IMR-90 (cell line): ENCODE measurements at regions not wholly inside any gene's neighbourhood (a gene's known extent, or its start where the extent isn't known, plus 50 kb on each side); places are given as distances from the start of the nearest gene placed in this dataset.

ENCODE experiments used
- ATAC-seq: fragments of 200-7000 bp; cut with Tn5 transposase; 2 replicates; pipeline ENCODE4 v1.9.1; 2020; ENCODE audit warnings: low read depth, mild to moderate bottlenecking, moderate library complexity
- BruUV-seq: library from RNA; stranded (reverse); fragments of 400-500 nt; replicated peaks from 2 replicates; lab custom pipeline; 2021; lab: Mats Ljungman, UMichigan
- CTCF ChIA-PET: fragments of 300-600 bp; formaldehyde crosslinking; extraction: SDS; loops from one replicate; lab custom pipeline; 2021; ENCODE audit warnings: antibody characterized with exemption; lab: Yijun Ruan, JAX
- POLR2A ChIA-PET: fragments of 300-600 bp; sonication (Branson Sonifier 250); formaldehyde crosslinking; loops from one replicate; lab custom pipeline; 2022; ENCODE audit warnings: antibody characterized with exemption; ENCODE audit not compliant: unreplicated experiment; lab: Charles Lee
- DNase-seq: peaks from one replicate; pipeline ENCODE4 v3.0.0; 2013
- H2AFZ ChIP-seq: replicated peaks from 2 replicates; pipeline ENCODE3; 2013; ENCODE audit warnings: low read length, mild to moderate bottlenecking; ENCODE audit not compliant: poor library complexity
- H2AK5ac ChIP-seq: 2 replicates; pipeline ENCODE4 v1.6.1; 2013; ENCODE audit warnings: low read depth, low read length, inconsistent platforms
- H2AK9ac ChIP-seq: replicated peaks from 2 replicates; pipeline ENCODE3; 2013; ENCODE audit warnings: mild to moderate bottlenecking, low read depth, low read length, moderate library complexity; ENCODE audit not compliant: poor library complexity
- H2BK120ac ChIP-seq: 2 replicates; pipeline ENCODE4 v1.6.1; 2013; ENCODE audit warnings: low read depth, low read length, inconsistent platforms
- H2BK15ac ChIP-seq: 3 replicates; pipeline ENCODE4 v1.6.1; 2013; ENCODE audit warnings: low read depth, low read length, inconsistent platforms
- H2BK20ac ChIP-seq: 2 replicates; pipeline ENCODE4 v1.6.1; 2013; ENCODE audit warnings: low read depth, mild to moderate bottlenecking, inconsistent platforms, low read length, moderate library complexity
- H2BK5ac ChIP-seq: 2 replicates; pipeline ENCODE4 v1.6.1; 2013; ENCODE audit warnings: mild to moderate bottlenecking, low read depth, low read length, inconsistent platforms; ENCODE audit not compliant: poor library complexity, severe bottlenecking
- H3K14ac ChIP-seq: replicated peaks from 2 replicates; pipeline ENCODE4 v1.6.1; 2013; ENCODE audit warnings: low read depth, low read length, inconsistent platforms
- H3K18ac ChIP-seq: 2 replicates; pipeline ENCODE4 v1.6.1; 2013; ENCODE audit warnings: low read depth, low read length, control low read depth
- H3K23ac ChIP-seq: 2 replicates; pipeline ENCODE4 v1.6.1; 2013; ENCODE audit warnings: low read depth, low read length, inconsistent platforms
- H3K27ac ChIP-seq: 2 replicates; pipeline ENCODE4 v1.5.1; 2013; ENCODE audit warnings: mild to moderate bottlenecking, control low read depth, low read length; ENCODE audit not compliant: insufficient read depth
- H3K27me3 ChIP-seq: 2 replicates; pipeline ENCODE4 v1.6.1; 2013; ENCODE audit warnings: low read length; ENCODE audit not compliant: control insufficient read depth, insufficient read depth
- H3K36me3 ChIP-seq: 2 replicates; pipeline ENCODE4 v1.6.1; 2013; ENCODE audit warnings: low read length, mixed read lengths; ENCODE audit not compliant: control insufficient read depth, insufficient read depth
- H3K4ac ChIP-seq: 2 replicates; pipeline ENCODE4 v1.6.1; 2013; ENCODE audit warnings: low read depth, low read length, inconsistent platforms
- H3K4me1 ChIP-seq: 2 replicates; pipeline ENCODE4 v1.6.1; 2013; ENCODE audit warnings: low read length, mixed read lengths; ENCODE audit not compliant: control insufficient read depth, insufficient read depth
- H3K4me2 ChIP-seq: 2 replicates; pipeline ENCODE4 v1.6.1; 2013; ENCODE audit warnings: low read depth, mild to moderate bottlenecking, control low read depth, low read length, moderate library complexity
- H3K4me3 ChIP-seq: 2 replicates; pipeline ENCODE4 v1.5.1; 2013; ENCODE audit warnings: low read depth, mild to moderate bottlenecking, control low read depth, low read length, moderate library complexity; ENCODE audit not compliant: insufficient read depth
- H3K56ac ChIP-seq: 2 replicates; pipeline ENCODE4 v1.6.1; 2013; ENCODE audit warnings: low read length, inconsistent platforms; ENCODE audit not compliant: insufficient read depth; ENCODE audit errors: extremely low read depth
- H3K79me1 ChIP-seq, 2 experiments: 2 replicates each; pipeline ENCODE4 v1.6.1; 2013; ENCODE audit warnings: low read length in 2 of 2, inconsistent platforms in 1 of 2, low read depth in 1 of 2
- H3K9ac ChIP-seq: 2 replicates; pipeline ENCODE4 v1.6.1; 2013; ENCODE audit warnings: low read depth, low read length, control low read depth
- H3K9me1 ChIP-seq: 2 replicates; pipeline ENCODE4 v1.6.1; 2013; ENCODE audit warnings: low read length, inconsistent platforms; ENCODE audit not compliant: insufficient read depth
- H3K9me3 ChIP-seq: 2 replicates; pipeline ENCODE4 v1.6.1; 2013; ENCODE audit warnings: low read length; ENCODE audit not compliant: control insufficient read depth, insufficient read depth
- H4K20me1 ChIP-seq: 2 replicates; pipeline ENCODE4 v1.6.1; 2013; ENCODE audit warnings: low read length, inconsistent platforms; ENCODE audit not compliant: insufficient read depth
- H4K5ac ChIP-seq: 2 replicates; pipeline ENCODE4 v1.6.1; 2013; ENCODE audit warnings: mild to moderate bottlenecking, low read depth, low read length, control low read depth
- H4K8ac ChIP-seq, 2 experiments: 2 replicates each; pipeline ENCODE4 v1.6.1; 2013; ENCODE audit warnings: low read depth in 2 of 2, low read length in 2 of 2, control low read depth in 1 of 2, inconsistent platforms in 1 of 2
- H4K91ac ChIP-seq: 2 replicates; pipeline ENCODE4 v1.6.1; 2013; ENCODE audit warnings: low read depth, low read length, inconsistent platforms; ENCODE audit not compliant: insufficient read depth
- CEBPB ChIP-seq: IDR thresholded peaks from 2 replicates; pipeline ENCODE4 v1.6.1; 2012; ENCODE audit warnings: low read depth, low read length, improper control_type of control experiment
- MAFK ChIP-seq: IDR thresholded peaks from 2 replicates; pipeline ENCODE4 v1.6.1; 2012; ENCODE audit warnings: low read depth, low read length, improper control_type of control experiment
- NFE2L2 ChIP-seq: fragments of 150-350 bp; IDR thresholded peaks from 2 replicates; pipeline ENCODE4 v1.6.1; 2016; ENCODE audit warnings: low read depth, mild to moderate bottlenecking, low read length
- RFX5 ChIP-seq: IDR thresholded peaks from 2 replicates; pipeline ENCODE4 v1.8.0; 2012; ENCODE audit warnings: low read depth, mild to moderate bottlenecking, low read length, moderate library complexity
- WGBS, 2 experiments: methylation state at CpG; one replicate each; pipeline versions ENCODE4 v1.1.5 to v1.1.7; 2013; ENCODE audit warnings: missing lambda C conversion rate in 2 of 2; ENCODE audit not compliant: insufficient read length in 1 of 2; ENCODE audit errors: extremely low coverage in 2 of 2; 5-methylcytosine and 5-hydroxymethylcytosine counted together
- dilution Hi-C: fragments of 300-500 bp; cut with HindIII; formaldehyde crosslinking; loops from one replicate; pipeline ENCODE4 v1.14.3; 2018; ENCODE audit warnings: low sequenced_read_pairs; ENCODE audit not compliant: unreplicated experiment
- in situ Hi-C: fragments of 300-500 bp; cut with MboI; formaldehyde crosslinking; loops from 3 replicates; pipeline ENCODE4 v1.14.3; 2019; ENCODE audit warnings: low sequenced_read_pairs, inconsistent platforms, mixed read lengths
- intact Hi-C: fragments of 100-400 bp; cut with micrococcal nuclease; formaldehyde crosslinking; loops from 2 replicates; pipeline ENCODE4 v1.10.0; 2022
- TF ChIP-seq, protein P1 (sequence below): fragments of 150-350 bp; IDR thresholded peaks from 2 replicates; pipeline ENCODE4 v1.6.1; 2017; ENCODE audit warnings: mild to moderate bottlenecking, antibody characterized with exemption, low read length, low read depth

DNA sequence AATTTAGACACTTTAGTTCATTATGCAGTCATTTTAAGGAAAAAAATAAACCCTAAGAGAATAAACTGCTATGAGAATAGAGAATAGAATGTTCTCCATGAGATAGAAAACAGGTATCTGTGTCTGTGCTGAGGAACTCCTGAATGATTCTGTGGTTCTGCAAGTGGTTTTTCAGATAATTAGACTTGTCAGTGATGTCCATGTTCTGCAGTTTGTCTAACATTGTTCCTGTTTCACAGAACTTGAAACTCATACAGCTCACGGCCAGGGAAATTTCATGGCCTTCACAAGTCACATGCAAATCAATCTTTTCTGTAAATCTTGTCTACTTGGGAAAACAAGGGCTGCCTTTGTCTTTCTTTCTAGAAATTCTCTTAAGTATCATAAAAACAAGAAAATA lies 73.4 kb upstream of the HMGCLL1 start:
- H4K91ac ChIP-seq = no peak overlapping the region
- in situ Hi-C loops (no loop called here), intact Hi-C loops (no loop called here), dilution Hi-C loops (no loop called here)
- no peak overlapping the region for H2BK5ac ChIP-seq
- H2AFZ ChIP-seq = no peak overlapping the region
- BruUV-seq = no TSS peak
- H3K23ac ChIP-seq = no peak overlapping the region
- no peak overlapping the region for H3K9ac ChIP-seq
- H3K9me3 ChIP-seq = no peaks in the 10 kb centered on the region
- no peak overlapping the region for H2BK120ac ChIP-seq
- H4K8ac ChIP-seq = no peak overlapping the region
- no peak overlapping the region for H3K4me2 ChIP-seq
- CTCF ChIA-PET = no interaction called here
- H3K9me1 ChIP-seq = no peaks in the 10 kb centered on the region
- no peak overlapping the region for H2AK5ac ChIP-seq
- H3K18ac ChIP-seq = no peak overlapping the region
- H2BK20ac ChIP-seq = no peak overlapping the region
- no peaks in the 10 kb centered on the region for H3K4me1 ChIP-seq
- no peaks in the 10 kb centered on the region for H3K27me3 ChIP-seq
- H2BK15ac ChIP-seq = no peak overlapping the region
- H4K20me1 ChIP-seq = no peaks in the 10 kb centered on the region
- no peak overlapping the region for H3K27ac ChIP-seq
- no peak for ATAC-seq
- no CpG with 5 or more reads among the region's 1 CpG for WGBS, 2 experiments
- H3K14ac ChIP-seq = no peak overlapping the region
- H2AK9ac ChIP-seq = no peak overlapping the region
- H4K5ac ChIP-seq = no peak overlapping the region
- no peak for DNase-seq
- POLR2A ChIA-PET = no interaction called here
- TF ChIP-seq MAFK (no peak), CEBPB (no peak), RFX5 (no peak), NFE2L2 (no peak)
- TF ChIP-seq, protein P1, sequence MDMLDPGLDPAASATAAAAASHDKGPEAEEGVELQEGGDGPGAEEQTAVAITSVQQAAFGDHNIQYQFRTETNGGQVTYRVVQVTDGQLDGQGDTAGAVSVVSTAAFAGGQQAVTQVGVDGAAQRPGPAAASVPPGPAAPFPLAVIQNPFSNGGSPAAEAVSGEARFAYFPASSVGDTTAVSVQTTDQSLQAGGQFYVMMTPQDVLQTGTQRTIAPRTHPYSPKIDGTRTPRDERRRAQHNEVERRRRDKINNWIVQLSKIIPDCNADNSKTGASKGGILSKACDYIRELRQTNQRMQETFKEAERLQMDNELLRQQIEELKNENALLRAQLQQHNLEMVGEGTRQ = no peak
- no peak overlapping the region for H3K4ac ChIP-seq
- H3K4me3 ChIP-seq = no peak overlapping the region
- no peaks in the 10 kb centered on the region for H3K36me3 ChIP-seq
- no peaks in the 10 kb centered on the region for H3K79me1 ChIP-seq
- no peak overlapping the region for H3K56ac ChIP-seq
